SU-DHL-6 (cell line): ENCODE measurements at regions not wholly inside any gene's neighbourhood (a gene's known extent, or its start where the extent isn't known, plus 50 kb on each side); places are given as distances from the start of the nearest gene placed in this dataset.

ENCODE experiments used
- H2AFZ ChIP-seq: fragments of 200-600 bp; sonication (generic); 2 replicates; pipeline ENCODE4 v1.6.1; 2014; ENCODE audit warnings: low read depth, mild to moderate bottlenecking, moderate library complexity, mixed read lengths, antibody characterized with exemption, low read length; ENCODE audit not compliant: severe bottlenecking
- H3F3A ChIP-seq: fragments of 200-600 bp; shearing (Covaris generic); 2 replicates; pipeline ENCODE4 v1.6.0; 2016; ENCODE audit warnings: antibody characterized with exemption, mild to moderate bottlenecking; ENCODE audit not compliant: insufficient read depth
- H3K27ac ChIP-seq: fragments of 200-600 bp; sonication (generic); 2 replicates; pipeline ENCODE4 v1.5.1; 2016; ENCODE audit warnings: low read depth, mild to moderate bottlenecking, low read length, moderate library complexity, mixed read lengths
- H3K27me3 ChIP-seq: fragments of 200-600 bp; sonication (generic), shearing (Covaris generic); 2 replicates; pipeline ENCODE4 v1.6.0; 2014; ENCODE audit warnings: mild to moderate bottlenecking, low read length
- H3K36me3 ChIP-seq: fragments of 200-600 bp; sonication (generic); 2 replicates; pipeline ENCODE4 v1.6.1; 2014; ENCODE audit warnings: mild to moderate bottlenecking, low read length, mixed read lengths
- H3K4me2 ChIP-seq: fragments of 300-600, 200-600 bp; shearing (Covaris generic), sonication (generic); 2 replicates; pipeline ENCODE4 v1.6.0; 2014; ENCODE audit warnings: low read length, low read depth, mild to moderate bottlenecking; ENCODE audit not compliant: poor library complexity, severe bottlenecking
- H3K4me3 ChIP-seq: fragments of 200-600 bp; sonication (generic); 2 replicates; pipeline ENCODE4 v1.5.1; 2014; ENCODE audit warnings: antibody characterized with exemption, low read length, mild to moderate bottlenecking, mixed read lengths; ENCODE audit not compliant: insufficient read depth, poor library complexity, severe bottlenecking
- H3K79me2 ChIP-seq: fragments of 200-600 bp; sonication (generic); 2 replicates; pipeline ENCODE4 v1.6.1; 2014; ENCODE audit warnings: mild to moderate bottlenecking, low read length, moderate library complexity; ENCODE audit not compliant: insufficient read depth
- H3K9ac ChIP-seq: fragments of 200-600 bp; sonication (generic); 2 replicates; pipeline ENCODE4 v1.7.0; 2014; ENCODE audit warnings: mild to moderate bottlenecking, low read length
- H3K9me2 ChIP-seq: fragments of 200-600 bp; sonication (generic); replicated peaks from 2 replicates; pipeline ENCODE4 v1.6.1; 2014; ENCODE audit warnings: low read length; ENCODE audit not compliant: insufficient read depth
- H3K9me3 ChIP-seq: fragments of 200-600 bp; sonication (generic); 2 replicates; pipeline ENCODE4 v1.6.1; 2014; ENCODE audit warnings: low read length, mixed read lengths; ENCODE audit not compliant: insufficient read depth
- H4K20me1 ChIP-seq: fragments of 200-600 bp; sonication (generic); 2 replicates; pipeline ENCODE4 v1.6.1; 2014; ENCODE audit warnings: low read depth, mild to moderate bottlenecking, antibody characterized with exemption, low read length, moderate library complexity, mixed read lengths
- EZH2phosphoT487 ChIP-seq: fragments of 200-600 bp; sonication (generic), shearing (Covaris generic); conservative IDR thresholded peaks from 2 replicates; pipeline ENCODE4 v1.6.1; 2018; ENCODE audit warnings: mild to moderate bottlenecking, antibody characterized with exemption, low read length, moderate library complexity, mixed read lengths
- TF ChIP-seq, protein P1 (sequence below): fragments of 200-600 bp; sonication (generic); IDR thresholded peaks from one replicate; pipeline ENCODE4 v1.5.1; 2017; ENCODE audit warnings: antibody characterized with exemption, mild to moderate bottlenecking, low read length, moderate library complexity; ENCODE audit not compliant: insufficient read depth, poor library complexity, severe bottlenecking

DNA sequence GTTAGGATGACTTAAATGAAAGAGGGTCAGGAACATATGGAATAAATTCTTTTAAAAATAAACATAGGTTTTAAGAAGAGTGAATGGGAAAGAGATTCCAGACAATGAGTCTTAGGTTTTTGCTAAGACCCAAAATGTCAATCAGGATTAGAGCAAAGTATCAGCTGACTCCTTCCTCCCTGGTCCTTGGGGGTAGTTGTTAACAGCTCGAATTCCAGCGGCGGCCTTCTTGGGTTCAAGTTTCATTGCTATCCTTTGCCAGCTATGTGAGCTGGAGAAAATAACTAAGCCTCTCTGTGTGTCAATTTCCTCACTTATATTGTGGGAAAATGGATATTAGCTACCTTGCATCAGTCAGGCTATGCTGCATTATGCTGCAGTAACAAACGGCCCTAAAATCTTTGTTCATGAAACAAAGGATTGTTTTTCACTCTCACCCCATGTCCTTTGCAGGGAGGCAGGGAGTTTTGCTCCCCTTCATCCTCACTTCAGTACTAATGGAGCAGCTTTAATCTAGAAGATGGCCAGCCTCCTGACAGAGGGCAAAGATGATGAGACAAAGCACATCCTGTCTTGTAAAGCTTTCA lies 83.8 kb upstream of the RFLNA start:
- no peaks in the 10 kb centered on the region for H3K9me2 ChIP-seq
- no peak overlapping the region for H3K27ac ChIP-seq
- peaks cover 3% of the 10 kb centered on the region; the same call in 1 of the 2 replicates for H3K27me3 ChIP-seq
- H3K4me2 ChIP-seq: no peak overlapping the region
- no peaks in the 10 kb centered on the region for H4K20me1 ChIP-seq
- peaks cover 5% of the 10 kb centered on the region; the same call in 1 of the 2 replicates for H3K9me3 ChIP-seq
- H3K79me2 ChIP-seq: no peaks in the 10 kb centered on the region
- H3K36me3 ChIP-seq: no peaks in the 10 kb centered on the region
- H2AFZ ChIP-seq: no peak overlapping the region
- H3F3A ChIP-seq: no peaks in the 10 kb centered on the region
- no peak overlapping the region for H3K9ac ChIP-seq
- no peak overlapping the region for H3K4me3 ChIP-seq
- TF ChIP-seq EZH2phosphoT487: no peak
- TF ChIP-seq, protein P1, sequence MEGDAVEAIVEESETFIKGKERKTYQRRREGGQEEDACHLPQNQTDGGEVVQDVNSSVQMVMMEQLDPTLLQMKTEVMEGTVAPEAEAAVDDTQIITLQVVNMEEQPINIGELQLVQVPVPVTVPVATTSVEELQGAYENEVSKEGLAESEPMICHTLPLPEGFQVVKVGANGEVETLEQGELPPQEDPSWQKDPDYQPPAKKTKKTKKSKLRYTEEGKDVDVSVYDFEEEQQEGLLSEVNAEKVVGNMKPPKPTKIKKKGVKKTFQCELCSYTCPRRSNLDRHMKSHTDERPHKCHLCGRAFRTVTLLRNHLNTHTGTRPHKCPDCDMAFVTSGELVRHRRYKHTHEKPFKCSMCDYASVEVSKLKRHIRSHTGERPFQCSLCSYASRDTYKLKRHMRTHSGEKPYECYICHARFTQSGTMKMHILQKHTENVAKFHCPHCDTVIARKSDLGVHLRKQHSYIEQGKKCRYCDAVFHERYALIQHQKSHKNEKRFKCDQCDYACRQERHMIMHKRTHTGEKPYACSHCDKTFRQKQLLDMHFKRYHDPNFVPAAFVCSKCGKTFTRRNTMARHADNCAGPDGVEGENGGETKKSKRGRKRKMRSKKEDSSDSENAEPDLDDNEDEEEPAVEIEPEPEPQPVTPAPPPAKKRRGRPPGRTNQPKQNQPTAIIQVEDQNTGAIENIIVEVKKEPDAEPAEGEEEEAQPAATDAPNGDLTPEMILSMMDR: no peak

DNA sequence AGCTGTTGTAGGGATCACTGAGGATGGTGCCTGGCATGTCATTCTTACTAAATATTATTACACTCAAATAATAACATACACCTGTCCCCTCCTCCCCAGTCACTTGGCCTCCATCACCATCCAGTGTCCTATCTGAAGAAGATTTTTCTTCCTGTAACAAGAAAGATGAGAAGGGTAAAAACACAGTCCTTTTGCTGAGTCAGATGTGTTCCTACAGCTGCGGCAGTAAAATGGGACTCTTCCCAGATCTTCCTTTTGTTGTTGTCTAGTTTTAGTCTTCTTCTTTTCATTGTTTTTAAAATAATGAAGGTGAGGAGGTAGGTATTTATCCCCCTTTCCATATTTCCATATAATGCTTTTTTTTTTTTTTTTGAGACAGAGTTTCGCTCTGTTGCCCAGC lies 83.1 kb upstream of the RFLNA start:
- Histone ChIP-seq H3F3A (no peaks in the 10 kb centered on the region), H3K9ac (no peak overlapping the region), H3K27ac (no peak overlapping the region), H3K9me3 (peaks cover 5% of the 10 kb centered on the region; the same call in 1 of the 2 replicates), H3K36me3 (no peaks in the 10 kb centered on the region), H3K4me3 (no peak overlapping the region), H3K27me3 (peaks cover 3% of the 10 kb centered on the region; the same call in 1 of the 2 replicates), H4K20me1 (no peaks in the 10 kb centered on the region), H2AFZ (no peak overlapping the region), H3K9me2 (no peaks in the 10 kb centered on the region), H3K4me2 (no peak overlapping the region), H3K79me2 (no peaks in the 10 kb centered on the region)
- TF ChIP-seq, protein P1: no peak
- no peak for TF ChIP-seq EZH2phosphoT487

DNA sequence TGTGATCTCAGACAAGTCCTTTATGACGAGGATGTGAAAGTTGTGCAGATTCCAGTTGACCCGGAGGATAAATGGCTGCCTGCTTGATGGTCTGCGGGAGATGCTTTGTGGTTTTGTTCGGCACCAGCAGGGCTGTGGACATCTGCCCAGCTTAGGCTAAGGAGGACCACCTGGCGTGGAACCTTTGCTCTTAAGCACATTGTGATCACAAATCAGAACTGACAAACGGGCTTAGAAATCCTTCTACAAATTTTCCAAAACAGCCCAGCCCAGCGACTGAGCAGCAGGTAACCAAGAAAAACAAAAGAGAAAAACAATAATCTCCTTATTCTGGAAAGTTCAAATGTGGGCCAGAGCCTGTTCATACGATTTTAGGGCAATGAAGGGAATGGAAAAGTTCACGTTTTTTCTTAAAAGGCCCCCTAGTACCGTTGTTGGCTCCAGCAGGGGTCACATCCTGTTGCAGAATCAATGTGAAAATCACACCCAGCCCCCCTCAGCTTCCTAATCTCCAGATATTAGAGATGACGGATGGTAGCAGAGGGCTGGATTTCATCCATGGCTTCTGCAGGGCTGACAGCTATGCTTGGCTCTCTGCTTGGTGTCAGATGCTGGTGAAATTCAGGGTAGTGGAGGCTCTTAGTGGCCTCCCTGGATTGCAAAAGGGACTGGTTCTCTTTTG lies 81.1 kb upstream of the RFLNA start:
- Histone ChIP-seq H3K9me3 (peaks cover 5% of the 10 kb centered on the region; the same call in 1 of the 2 replicates), H3K36me3 (no peaks in the 10 kb centered on the region), H2AFZ (no peak overlapping the region), H3K9me2 (no peaks in the 10 kb centered on the region), H4K20me1 (no peaks in the 10 kb centered on the region), H3K79me2 (no peaks in the 10 kb centered on the region), H3K27ac (no peak overlapping the region), H3F3A (no peaks in the 10 kb centered on the region), H3K4me3 (no peak overlapping the region), H3K4me2 (no peak overlapping the region), H3K9ac (no peak overlapping the region), H3K27me3 (peaks cover 3% of the 10 kb centered on the region; the same call in 1 of the 2 replicates)
- no peak for TF ChIP-seq EZH2phosphoT487
- TF ChIP-seq, protein P1: no peak
